Activated naive CD4-positive, alpha-beta T cell treated with anti-CD3 and anti-CD28 coated beads, Interleukin-2, amount 50 U/mL, for 24 hours (primary cell): ENCODE measurements at regions not wholly inside any gene's neighbourhood (a gene's known extent, or its start where the extent isn't known, plus 50 kb on each side); places are given as distances from the start of the nearest gene placed in this dataset.
"Not testable (repeated sequence)": the region's sequence is repeated elsewhere in the genome, so short reads cannot be mapped to it uniquely, and the experiment has no call there.

ENCODE experiments used
- H3K27ac Mint-ChIP-seq: one replicate; pipeline ENCODE4 v1.8.0; 2021; ENCODE audit warnings: mild to moderate bottlenecking, mixed read lengths
- H3K27me3 Mint-ChIP-seq: one replicate; pipeline ENCODE4 v1.8.0; 2021; ENCODE audit warnings: mixed read lengths
- H3K36me3 Mint-ChIP-seq: one replicate; pipeline ENCODE4 v1.8.0; 2021; ENCODE audit warnings: mixed read lengths
- H3K4me1 Mint-ChIP-seq: one replicate; pipeline ENCODE4 v1.8.0; 2021; ENCODE audit warnings: mixed read lengths
- H3K4me3 Mint-ChIP-seq: one replicate; pipeline ENCODE4 v1.8.0; 2021; ENCODE audit warnings: mild to moderate bottlenecking, mixed read lengths
- H3K9me3 Mint-ChIP-seq: one replicate; pipeline ENCODE4 v1.8.0; 2021; ENCODE audit warnings: mixed read lengths

DNA sequence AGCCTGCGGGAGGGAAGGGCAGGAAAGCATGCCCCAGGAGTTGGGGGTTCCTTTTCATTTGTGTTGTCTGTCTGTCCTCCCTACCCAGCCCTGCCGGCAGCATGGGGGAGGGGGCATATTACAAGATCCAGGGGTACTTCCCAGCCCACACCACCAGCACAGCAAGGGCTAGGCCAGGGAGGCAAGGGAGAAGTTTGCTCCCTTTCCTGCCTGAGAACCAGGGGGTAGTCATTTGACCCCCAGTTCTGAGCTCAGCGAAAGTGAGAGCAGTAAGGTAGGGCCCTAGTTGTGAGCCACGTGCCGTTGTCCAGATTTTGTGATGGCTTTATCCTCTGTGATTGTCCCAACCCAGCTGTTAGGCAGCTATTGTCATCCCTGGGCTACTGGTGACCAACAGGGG, 364.7 kb downstream of the BCL11B start:
- H3K36me3 Mint-ChIP-seq: no peaks in the 10 kb centered on the region
- H3K27ac Mint-ChIP-seq: no peak overlapping the region
- H3K9me3 Mint-ChIP-seq: no peaks in the 10 kb centered on the region
- H3K4me3 Mint-ChIP-seq: no peak overlapping the region
- no peaks in the 10 kb centered on the region for H3K27me3 Mint-ChIP-seq
- H3K4me1 Mint-ChIP-seq: peaks cover 23% of the 10 kb centered on the region

DNA sequence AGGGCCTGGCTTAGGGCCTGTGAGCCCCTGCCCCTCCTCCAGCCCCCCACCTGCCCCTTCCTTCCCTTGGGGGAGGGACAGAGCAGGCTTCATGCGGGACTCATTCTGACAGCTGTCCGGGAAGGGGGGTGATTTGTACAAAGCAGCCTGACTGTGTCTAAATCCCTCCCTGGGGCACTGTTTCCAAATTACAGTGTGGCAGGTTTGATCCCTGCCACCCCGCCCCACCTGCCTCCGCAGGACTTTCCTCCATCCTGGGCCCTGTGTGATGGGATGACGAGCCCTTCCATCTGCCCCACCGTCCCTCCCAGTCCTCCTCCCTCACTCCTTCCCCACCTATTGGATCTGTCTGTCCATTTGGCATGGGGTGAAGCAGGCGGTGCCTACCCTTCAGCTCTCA, 363.9 kb downstream of the BCL11B start:
- no peak overlapping the region for H3K27ac Mint-ChIP-seq
- H3K4me1 Mint-ChIP-seq: peaks cover 30% of the 10 kb centered on the region
- H3K9me3 Mint-ChIP-seq: no peaks in the 10 kb centered on the region
- no peaks in the 10 kb centered on the region for H3K27me3 Mint-ChIP-seq
- H3K36me3 Mint-ChIP-seq: no peaks in the 10 kb centered on the region
- no peak overlapping the region for H3K4me3 Mint-ChIP-seq

GRCh38 chr14:98909251-98909944, 362.6 kb downstream of the BCL11B start:
- Mint-ChIP-seq H3K36me3 (no peaks in the 10 kb centered on the region), H3K27ac (no peak overlapping the region), H3K9me3 (no peaks in the 10 kb centered on the region), H3K27me3 (no peaks in the 10 kb centered on the region), H3K4me1 (peaks cover 39% of the 10 kb centered on the region), H3K4me3 (no peak overlapping the region)

- peaks cover 36% of the 10 kb centered on the region for H3K4me1 Mint-ChIP-seq
- H3K4me3 Mint-ChIP-seq: no peak overlapping the region
- H3K9me3 Mint-ChIP-seq: no peaks in the 10 kb centered on the region
- no peaks in the 10 kb centered on the region for H3K27me3 Mint-ChIP-seq
- H3K27ac Mint-ChIP-seq: no peak overlapping the region
- no peaks in the 10 kb centered on the region for H3K36me3 Mint-ChIP-seq
Observed at GRCh38 chr14:98910061-98910460, 361.9 kb downstream of the BCL11B start.

DNA sequence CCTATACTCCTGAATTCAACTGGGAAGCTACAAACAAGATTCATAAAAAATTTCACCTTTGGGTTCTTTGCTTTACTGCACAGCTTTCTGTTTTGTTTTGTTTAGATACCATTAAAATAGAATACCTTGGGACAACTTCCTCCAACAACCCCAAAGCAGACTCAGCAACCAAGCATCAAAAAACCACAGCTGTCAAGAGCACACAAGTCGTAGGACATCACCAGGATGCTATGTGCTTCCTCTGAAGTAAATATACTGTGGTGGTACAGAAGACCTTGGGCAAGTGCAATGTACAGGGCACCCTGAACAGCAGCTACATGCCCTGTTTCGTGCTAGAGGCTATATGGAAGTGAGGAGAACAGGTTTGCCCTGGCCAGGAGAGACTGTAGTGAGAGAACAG, 359.3 kb downstream of the BCL11B start:
- H3K27ac Mint-ChIP-seq: peak overlapping the region; percentile 23
- peaks cover 51% of the 10 kb centered on the region for H3K4me1 Mint-ChIP-seq
- H3K4me3 Mint-ChIP-seq: no peak overlapping the region
- no peaks in the 10 kb centered on the region for H3K36me3 Mint-ChIP-seq
- H3K9me3 Mint-ChIP-seq: no peaks in the 10 kb centered on the region
- no peaks in the 10 kb centered on the region for H3K27me3 Mint-ChIP-seq

DNA sequence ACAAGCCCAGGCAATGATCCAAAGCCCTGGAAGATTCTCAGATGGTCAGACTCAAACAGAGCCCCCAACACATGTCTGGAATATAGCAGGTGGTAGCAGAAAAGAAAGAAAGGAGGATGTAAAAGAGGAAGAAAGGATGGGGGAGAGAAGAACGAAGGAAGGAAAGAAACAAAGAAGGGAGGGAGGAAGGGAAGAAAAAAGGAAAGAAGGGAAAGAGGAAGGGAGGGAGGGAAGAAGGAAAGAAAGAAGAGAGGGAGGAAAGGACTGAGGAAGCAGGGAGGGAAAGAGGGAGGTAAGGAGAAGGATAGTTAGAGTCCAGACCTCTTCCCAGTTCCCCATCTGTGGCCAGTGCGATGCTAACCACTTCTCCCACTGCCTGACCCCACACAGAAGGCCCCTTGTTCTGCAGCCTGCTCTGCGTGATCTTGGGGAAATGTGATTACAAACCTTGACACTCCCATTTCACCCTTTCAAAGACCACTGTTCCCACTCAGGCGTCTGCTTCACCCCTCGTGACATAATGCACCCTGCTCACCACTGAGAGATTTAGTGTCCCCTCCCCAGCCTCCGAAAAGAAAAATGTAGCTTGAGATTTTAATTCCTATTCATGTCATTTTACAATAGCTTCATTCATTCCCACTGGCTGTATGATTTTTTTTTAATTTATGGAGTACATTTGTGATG, 357.9 kb downstream of the BCL11B start:
- H3K9me3 Mint-ChIP-seq: no peaks in the 10 kb centered on the region
- H3K4me1 Mint-ChIP-seq: peaks cover 52% of the 10 kb centered on the region
- H3K4me3 Mint-ChIP-seq: no peak overlapping the region
- no peak overlapping the region for H3K27ac Mint-ChIP-seq
- no peaks in the 10 kb centered on the region for H3K27me3 Mint-ChIP-seq
- H3K36me3 Mint-ChIP-seq: no peaks in the 10 kb centered on the region

- H3K27ac Mint-ChIP-seq: no peak overlapping the region
- no peaks in the 10 kb centered on the region for H3K9me3 Mint-ChIP-seq
- H3K4me3 Mint-ChIP-seq: no peak overlapping the region
- peaks cover 52% of the 10 kb centered on the region for H3K4me1 Mint-ChIP-seq
- no peaks in the 10 kb centered on the region for H3K36me3 Mint-ChIP-seq
- H3K27me3 Mint-ChIP-seq: no peaks in the 10 kb centered on the region
Observed at GRCh38 chr14:98914942-98915341, 357.1 kb downstream of the BCL11B start.

GRCh38 chr14:98915625-98916024, 356.4 kb downstream of the BCL11B start:
- Mint-ChIP-seq H3K9me3 (no peaks in the 10 kb centered on the region), H3K36me3 (no peaks in the 10 kb centered on the region), H3K27ac (no peak overlapping the region), H3K27me3 (no peaks in the 10 kb centered on the region), H3K4me3 (no peak overlapping the region), H3K4me1 (peaks cover 50% of the 10 kb centered on the region)

- no peak overlapping the region for H3K27ac Mint-ChIP-seq
- peaks cover 46% of the 10 kb centered on the region for H3K4me1 Mint-ChIP-seq
- H3K9me3 Mint-ChIP-seq: no peaks in the 10 kb centered on the region
- H3K36me3 Mint-ChIP-seq: no peaks in the 10 kb centered on the region
- H3K4me3 Mint-ChIP-seq: no peak overlapping the region
- no peaks in the 10 kb centered on the region for H3K27me3 Mint-ChIP-seq
Observed at GRCh38 chr14:98916036-98916435, 356.0 kb downstream of the BCL11B start.

DNA sequence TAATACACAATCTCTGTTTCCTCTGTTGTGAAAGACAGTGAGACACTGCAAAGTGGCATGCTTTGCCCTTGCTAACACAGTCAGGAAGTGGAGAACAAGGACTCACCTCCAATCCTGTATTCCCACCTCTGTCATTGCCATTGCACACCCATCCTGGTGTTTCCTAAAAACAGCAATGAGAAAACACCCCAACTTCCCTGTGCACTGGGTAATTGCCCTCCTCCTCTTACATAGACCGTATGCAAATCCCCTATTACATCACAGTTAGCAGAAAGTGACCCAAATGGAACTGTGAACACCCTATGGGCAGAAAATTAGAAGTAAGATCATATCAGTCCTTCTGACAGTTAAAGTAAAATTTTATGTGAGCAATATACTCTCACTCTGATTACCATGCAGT, 355.5 kb downstream of the BCL11B start:
- no peaks in the 10 kb centered on the region for H3K36me3 Mint-ChIP-seq
- no peak overlapping the region for H3K4me3 Mint-ChIP-seq
- peaks cover 44% of the 10 kb centered on the region for H3K4me1 Mint-ChIP-seq
- no peaks in the 10 kb centered on the region for H3K27me3 Mint-ChIP-seq
- H3K9me3 Mint-ChIP-seq: no peaks in the 10 kb centered on the region
- no peak overlapping the region for H3K27ac Mint-ChIP-seq

DNA sequence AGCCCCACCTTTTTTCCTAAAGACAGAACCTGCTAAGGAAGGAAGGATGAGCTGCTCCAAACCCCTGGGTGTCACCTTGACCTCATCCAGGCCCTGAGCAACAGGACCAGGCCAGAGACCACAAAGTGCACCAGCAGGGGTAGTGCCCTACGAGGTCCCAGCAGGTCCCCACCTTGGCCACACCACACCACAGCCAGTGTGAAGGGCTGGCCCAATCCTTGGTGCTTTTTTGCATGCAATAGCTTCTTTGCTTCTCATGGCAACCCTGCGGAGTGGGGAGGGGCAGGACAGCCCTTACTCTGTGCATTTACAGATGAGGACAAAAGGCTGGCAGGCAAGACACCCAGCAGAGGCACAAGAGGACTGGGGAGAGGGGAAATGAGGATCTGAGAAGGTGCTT, 352.6 kb downstream of the BCL11B start:
- Mint-ChIP-seq H3K9me3 (peaks cover 12% of the 10 kb centered on the region), H3K36me3 (peaks cover 10% of the 10 kb centered on the region), H3K4me3 (no peak overlapping the region), H3K4me1 (peaks cover 23% of the 10 kb centered on the region), H3K27me3 (no peaks in the 10 kb centered on the region), H3K27ac (no peak overlapping the region)

GRCh38 chr14:98921306-98921705, 350.7 kb downstream of the BCL11B start:
- not testable (repeated sequence) for H3K27ac Mint-ChIP-seq, H3K27me3 Mint-ChIP-seq, H3K4me3 Mint-ChIP-seq
- H3K9me3 Mint-ChIP-seq: peaks cover 12% of the 10 kb centered on the region
- H3K36me3 Mint-ChIP-seq: peaks cover 10% of the 10 kb centered on the region
- peaks cover 29% of the 10 kb centered on the region for H3K4me1 Mint-ChIP-seq

- H3K4me1 Mint-ChIP-seq: peaks cover 37% of the 10 kb centered on the region
- H3K4me3 Mint-ChIP-seq: no peak overlapping the region
- peaks cover 12% of the 10 kb centered on the region for H3K9me3 Mint-ChIP-seq
- peak overlapping the region; percentile 64 for H3K27ac Mint-ChIP-seq
- H3K36me3 Mint-ChIP-seq: peaks cover 10% of the 10 kb centered on the region
- H3K27me3 Mint-ChIP-seq: no peaks in the 10 kb centered on the region
Observed at GRCh38 chr14:98923596-98923995, 348.4 kb downstream of the BCL11B start.

- H3K27me3 Mint-ChIP-seq: no peaks in the 10 kb centered on the region
- no peak overlapping the region for H3K4me3 Mint-ChIP-seq
- H3K27ac Mint-ChIP-seq: no peak overlapping the region
- H3K4me1 Mint-ChIP-seq: peaks cover 42% of the 10 kb centered on the region
- peaks cover 12% of the 10 kb centered on the region for H3K9me3 Mint-ChIP-seq
- H3K36me3 Mint-ChIP-seq: peaks cover 10% of the 10 kb centered on the region
Observed at GRCh38 chr14:98924046-98924445, 348.0 kb downstream of the BCL11B start.

GRCh38 chr14:98925354-98926040, 346.5 kb downstream of the BCL11B start:
- Mint-ChIP-seq H3K27ac (peak overlapping the region; percentile 91), H3K27me3 (no peaks in the 10 kb centered on the region), H3K4me3 (peak overlapping the region; percentile 67), H3K36me3 (peaks cover 10% of the 10 kb centered on the region), H3K9me3 (peaks cover 12% of the 10 kb centered on the region), H3K4me1 (peaks cover 55% of the 10 kb centered on the region)

DNA sequence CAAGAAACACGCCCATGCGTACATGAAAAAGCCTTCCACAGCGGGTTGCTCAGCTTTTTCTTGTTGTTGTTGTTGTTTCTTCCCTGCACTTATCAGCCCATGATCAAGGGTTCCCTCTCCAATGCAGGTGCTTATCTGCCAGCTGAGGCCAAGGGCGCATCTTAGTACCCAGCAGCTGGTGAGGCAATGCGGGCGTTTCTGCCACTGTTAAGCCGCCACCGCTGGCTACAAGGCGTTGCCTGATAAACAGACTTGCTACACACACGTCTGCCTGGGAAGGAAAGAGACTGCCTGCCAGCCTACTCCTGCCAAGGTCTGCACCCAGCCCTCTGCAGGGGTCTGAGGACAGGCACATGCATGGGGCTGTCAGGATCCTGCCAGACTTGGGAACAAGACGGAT, 345.9 kb downstream of the BCL11B start:
- Mint-ChIP-seq H3K4me3 (peak overlapping the region; percentile 67), H3K36me3 (peaks cover 10% of the 10 kb centered on the region), H3K9me3 (peaks cover 12% of the 10 kb centered on the region), H3K27ac (peak overlapping the region; percentile 91), H3K4me1 (peaks cover 61% of the 10 kb centered on the region), H3K27me3 (no peaks in the 10 kb centered on the region)
